Chondrocyte (in vitro differentiated cells): ENCODE measurements at regions not wholly inside any gene's neighbourhood (a gene's known extent, or its start where the extent isn't known, plus 50 kb on each side); places are given as distances from the start of the nearest gene placed in this dataset.

Experiments used
- DNase-seq: peaks from one replicate; pipeline ENCODE4 v3.0.0; 2021; ENCODE audit warnings: mixed read lengths, low spot score
- H3K27ac Mint-ChIP-seq: one replicate; pipeline ENCODE4 v1.8.0; 2021; ENCODE audit warnings: mild to moderate bottlenecking, moderate library complexity, mixed read lengths; ENCODE audit not compliant: unreplicated experiment
- H3K27me3 Mint-ChIP-seq: 2 replicates; pipeline ENCODE4 v1.8.0; 2021; ENCODE audit warnings: low read depth, mixed read lengths
- H3K36me3 Mint-ChIP-seq: 2 replicates; pipeline ENCODE4 v1.8.0; 2021; ENCODE audit warnings: low read depth, mixed read lengths
- H3K4me1 Mint-ChIP-seq: 2 replicates; pipeline ENCODE4 v1.8.0; 2021; ENCODE audit warnings: low read depth, mild to moderate bottlenecking, mixed read lengths
- H3K4me3 Mint-ChIP-seq: one replicate; pipeline ENCODE4 v1.8.0; 2021; ENCODE audit warnings: mild to moderate bottlenecking, moderate library complexity, mixed read lengths; ENCODE audit not compliant: unreplicated experiment
- H3K9me3 Mint-ChIP-seq: 2 replicates; pipeline ENCODE4 v1.8.0; 2021; ENCODE audit warnings: low read depth, mixed read lengths
- TF ChIP-seq, protein P1 (sequence below): fragments of 200-600 bp; sonication (generic); IDR thresholded peaks from 2 replicates; pipeline ENCODE4 v1.5.0; 2021; ENCODE audit warnings: antibody characterized with exemption, mild to moderate bottlenecking, moderate library complexity

DNA sequence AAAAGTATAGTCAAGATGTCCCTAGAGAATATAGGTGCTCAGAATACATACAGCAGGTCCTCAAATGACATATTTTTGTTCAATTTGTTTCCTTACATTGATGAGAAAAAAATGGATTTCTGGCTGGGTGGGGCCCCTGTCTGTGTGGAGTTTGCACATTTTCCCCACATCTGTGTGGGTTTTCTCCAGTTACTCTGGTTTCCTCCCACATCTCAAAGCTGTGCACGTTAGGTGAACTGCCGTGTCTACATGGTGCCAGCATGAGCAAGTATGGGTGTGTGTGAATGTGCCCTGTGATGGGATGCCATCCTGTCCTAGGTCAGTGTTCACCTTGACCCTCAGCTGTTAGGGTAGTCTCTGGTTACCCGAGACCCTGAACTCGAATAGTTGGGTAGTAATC lies 289.1 kb downstream of the GRIN2B start:
- H3K27ac Mint-ChIP-seq: no peak overlapping the region
- H3K36me3 Mint-ChIP-seq: no peaks in the 10 kb centered on the region
- H3K4me3 Mint-ChIP-seq: no peak overlapping the region
- H3K27me3 Mint-ChIP-seq: peaks cover 9% of the 10 kb centered on the region
- no peak for DNase-seq
- H3K9me3 Mint-ChIP-seq: no peaks in the 10 kb centered on the region
- TF ChIP-seq, protein P1, sequence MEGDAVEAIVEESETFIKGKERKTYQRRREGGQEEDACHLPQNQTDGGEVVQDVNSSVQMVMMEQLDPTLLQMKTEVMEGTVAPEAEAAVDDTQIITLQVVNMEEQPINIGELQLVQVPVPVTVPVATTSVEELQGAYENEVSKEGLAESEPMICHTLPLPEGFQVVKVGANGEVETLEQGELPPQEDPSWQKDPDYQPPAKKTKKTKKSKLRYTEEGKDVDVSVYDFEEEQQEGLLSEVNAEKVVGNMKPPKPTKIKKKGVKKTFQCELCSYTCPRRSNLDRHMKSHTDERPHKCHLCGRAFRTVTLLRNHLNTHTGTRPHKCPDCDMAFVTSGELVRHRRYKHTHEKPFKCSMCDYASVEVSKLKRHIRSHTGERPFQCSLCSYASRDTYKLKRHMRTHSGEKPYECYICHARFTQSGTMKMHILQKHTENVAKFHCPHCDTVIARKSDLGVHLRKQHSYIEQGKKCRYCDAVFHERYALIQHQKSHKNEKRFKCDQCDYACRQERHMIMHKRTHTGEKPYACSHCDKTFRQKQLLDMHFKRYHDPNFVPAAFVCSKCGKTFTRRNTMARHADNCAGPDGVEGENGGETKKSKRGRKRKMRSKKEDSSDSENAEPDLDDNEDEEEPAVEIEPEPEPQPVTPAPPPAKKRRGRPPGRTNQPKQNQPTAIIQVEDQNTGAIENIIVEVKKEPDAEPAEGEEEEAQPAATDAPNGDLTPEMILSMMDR: no peak
- H3K4me1 Mint-ChIP-seq: no peaks in the 10 kb centered on the region

DNA sequence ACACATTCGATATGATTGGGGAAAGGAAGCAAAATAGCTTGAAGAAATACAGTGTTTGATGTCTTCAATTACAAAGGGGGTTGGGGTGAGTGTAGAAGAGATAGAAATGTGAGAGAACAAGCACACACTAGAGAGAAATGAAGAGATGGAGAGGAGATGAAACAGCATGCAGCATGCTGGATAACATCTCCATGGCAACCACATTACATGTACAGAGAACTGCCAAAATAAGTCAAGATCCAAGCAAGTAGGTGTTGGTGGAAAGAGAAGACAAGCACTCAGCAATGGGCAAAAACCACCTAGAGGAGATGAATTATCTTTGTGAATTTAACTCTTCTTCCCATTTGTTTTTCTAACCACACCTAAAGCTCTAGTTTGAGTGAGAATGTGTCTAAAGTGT lies 289.8 kb downstream of the GRIN2B start:
- TF ChIP-seq, protein P1: no peak
- Mint-ChIP-seq H3K9me3 (no peaks in the 10 kb centered on the region), H3K27me3 (peaks cover 9% of the 10 kb centered on the region), H3K4me3 (no peak overlapping the region), H3K4me1 (no peaks in the 10 kb centered on the region), H3K36me3 (no peaks in the 10 kb centered on the region), H3K27ac (no peak overlapping the region)
- DNase-seq: no peak

DNA sequence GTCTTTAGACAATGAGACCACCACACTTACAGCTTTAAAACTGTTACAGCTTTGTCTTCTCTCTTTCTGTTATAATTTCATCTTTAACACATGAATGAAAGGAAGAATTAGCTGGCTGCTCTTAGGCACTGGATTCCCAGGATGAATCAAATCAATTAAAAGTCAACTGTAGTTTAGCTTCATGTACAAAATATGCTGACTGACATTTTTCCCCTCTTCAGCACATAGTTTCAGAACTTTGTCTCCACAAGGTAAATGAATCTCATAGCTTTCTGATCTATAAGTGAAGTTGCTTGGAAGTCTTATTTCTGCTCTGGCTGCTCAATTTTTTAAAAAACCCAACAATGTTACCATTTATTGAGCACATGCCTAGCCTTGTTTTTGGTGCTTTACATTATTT lies 293.8 kb downstream of the GRIN2B start:
- TF ChIP-seq, protein P1: no peak
- Mint-ChIP-seq H3K4me1 (no peaks in the 10 kb centered on the region), H3K27ac (no peak overlapping the region), H3K4me3 (no peak overlapping the region), H3K9me3 (no peaks in the 10 kb centered on the region), H3K36me3 (no peaks in the 10 kb centered on the region), H3K27me3 (peaks cover 5% of the 10 kb centered on the region)
- no peak for DNase-seq

DNA sequence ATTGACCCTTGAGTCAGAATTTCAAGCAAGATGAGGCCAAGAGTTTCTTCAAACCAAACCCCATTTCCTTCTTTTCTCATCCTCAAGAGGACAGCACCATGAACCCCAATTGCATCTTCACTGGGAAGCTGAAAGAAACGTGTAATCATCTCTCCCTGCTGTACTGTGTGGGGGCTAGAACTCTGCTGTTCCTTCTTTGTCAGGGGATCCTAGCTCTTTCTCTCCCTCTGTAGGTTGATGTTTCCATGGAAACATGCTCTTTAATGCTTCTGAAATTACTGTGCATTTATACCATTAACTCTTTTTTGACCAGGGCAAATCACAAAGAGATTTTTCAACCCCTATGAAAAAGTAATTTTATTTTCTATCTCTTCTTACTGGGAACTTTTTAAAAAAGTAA lies 295.1 kb downstream of the GRIN2B start:
- Mint-ChIP-seq H3K27me3 (peaks cover 5% of the 10 kb centered on the region), H3K4me1 (no peaks in the 10 kb centered on the region), H3K36me3 (no peaks in the 10 kb centered on the region), H3K27ac (no peak overlapping the region), H3K4me3 (no peak overlapping the region), H3K9me3 (no peaks in the 10 kb centered on the region)
- no peak for DNase-seq
- TF ChIP-seq, protein P1: no peak

DNA sequence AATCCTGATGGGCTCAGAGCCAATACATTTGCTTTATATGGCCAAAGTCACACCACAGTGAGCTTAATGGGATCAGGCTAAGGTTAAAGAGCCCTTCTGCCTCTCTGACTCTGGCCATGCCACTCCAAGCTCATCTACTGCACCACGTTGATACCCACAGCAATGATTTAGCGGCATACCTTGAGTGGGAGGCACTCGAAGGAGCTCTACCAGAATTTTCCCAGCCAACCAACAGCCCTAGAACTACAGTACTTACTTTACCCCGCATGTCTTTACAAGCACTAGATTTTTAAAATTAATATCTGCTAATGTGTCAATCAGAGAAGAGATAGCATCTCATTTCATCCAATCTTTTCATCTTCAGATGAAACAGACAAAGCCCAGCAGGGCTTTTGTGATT lies 300.5 kb downstream of the GRIN2B start:
- Mint-ChIP-seq H3K36me3 (no peaks in the 10 kb centered on the region), H3K27ac (no peak overlapping the region)
- DNase-seq: no peak

More for the DNA sequence above, 300.5 kb downstream of the GRIN2B start:
- Mint-ChIP-seq H3K4me1 (no peaks in the 10 kb centered on the region), H3K27me3 (peaks cover 1% of the 10 kb centered on the region), H3K9me3 (no peaks in the 10 kb centered on the region), H3K4me3 (no peak overlapping the region)
- TF ChIP-seq, protein P1: no peak
